ENCODE measurements at regions not wholly inside any gene's neighbourhood (a gene's known extent, or its start where the extent isn't known, plus 50 kb on each side); places are given as distances from the start of the nearest gene placed in this dataset.

DNA sequence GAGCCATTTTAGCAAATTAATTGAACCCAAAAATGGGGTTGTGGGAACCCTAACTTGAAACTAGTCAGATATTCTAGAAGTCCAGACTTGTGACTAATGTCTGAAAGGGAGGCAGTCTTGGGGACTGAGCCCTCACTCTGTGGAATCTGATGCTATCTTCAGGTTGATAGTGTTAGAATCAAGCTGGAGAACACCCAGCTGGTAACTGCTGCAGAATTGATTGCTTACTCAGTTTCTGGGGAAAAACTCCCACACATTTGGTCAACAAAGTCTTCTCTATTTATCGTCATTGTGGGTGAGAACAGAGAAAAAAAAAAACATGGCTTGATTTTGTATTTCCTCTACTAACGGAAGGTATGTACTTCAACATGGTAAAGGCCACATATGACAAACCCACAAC is 1925.8 kb upstream of the CELF4 start:
- TF ChIP-seq, protein P1, sequence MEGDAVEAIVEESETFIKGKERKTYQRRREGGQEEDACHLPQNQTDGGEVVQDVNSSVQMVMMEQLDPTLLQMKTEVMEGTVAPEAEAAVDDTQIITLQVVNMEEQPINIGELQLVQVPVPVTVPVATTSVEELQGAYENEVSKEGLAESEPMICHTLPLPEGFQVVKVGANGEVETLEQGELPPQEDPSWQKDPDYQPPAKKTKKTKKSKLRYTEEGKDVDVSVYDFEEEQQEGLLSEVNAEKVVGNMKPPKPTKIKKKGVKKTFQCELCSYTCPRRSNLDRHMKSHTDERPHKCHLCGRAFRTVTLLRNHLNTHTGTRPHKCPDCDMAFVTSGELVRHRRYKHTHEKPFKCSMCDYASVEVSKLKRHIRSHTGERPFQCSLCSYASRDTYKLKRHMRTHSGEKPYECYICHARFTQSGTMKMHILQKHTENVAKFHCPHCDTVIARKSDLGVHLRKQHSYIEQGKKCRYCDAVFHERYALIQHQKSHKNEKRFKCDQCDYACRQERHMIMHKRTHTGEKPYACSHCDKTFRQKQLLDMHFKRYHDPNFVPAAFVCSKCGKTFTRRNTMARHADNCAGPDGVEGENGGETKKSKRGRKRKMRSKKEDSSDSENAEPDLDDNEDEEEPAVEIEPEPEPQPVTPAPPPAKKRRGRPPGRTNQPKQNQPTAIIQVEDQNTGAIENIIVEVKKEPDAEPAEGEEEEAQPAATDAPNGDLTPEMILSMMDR (IDR thresholded peaks at IDR 0.05) = no peak
- TF ChIP-seq POLR2AphosphoS5 (IDR thresholded peaks at IDR 0.05) = no peak

Data from sigmoid colon (tissue), 4 donors.